Mammary epithelial cell (primary cell): ENCODE measurements at regions not wholly inside any gene's neighbourhood (a gene's known extent, or its start where the extent isn't known, plus 50 kb on each side); places are given as distances from the start of the nearest gene placed in this dataset.

Source experiments
- EZH2 ChIP-seq: IDR thresholded peaks from 2 replicates; pipeline ENCODE4 v1.6.1; 2012; ENCODE audit warnings: low read length, inconsistent platforms, borderline replicate concordance
- TF ChIP-seq, protein P1 (sequence below), 2 donors: IDR thresholded peaks in 1 of 2; conservative IDR thresholded peaks in 1 of 2; 2 replicates each; pipeline ENCODE4 v1.5.1; 2011 to 2012; ENCODE audit warnings: inconsistent platforms in 2 of 2, low read length in 2 of 2, mild to moderate bottlenecking in 2 of 2, control low read depth in 1 of 2, low read depth in 1 of 2; ENCODE audit not compliant: insufficient read depth in 1 of 2; ENCODE audit errors: extremely low read depth in 1 of 2

DNA sequence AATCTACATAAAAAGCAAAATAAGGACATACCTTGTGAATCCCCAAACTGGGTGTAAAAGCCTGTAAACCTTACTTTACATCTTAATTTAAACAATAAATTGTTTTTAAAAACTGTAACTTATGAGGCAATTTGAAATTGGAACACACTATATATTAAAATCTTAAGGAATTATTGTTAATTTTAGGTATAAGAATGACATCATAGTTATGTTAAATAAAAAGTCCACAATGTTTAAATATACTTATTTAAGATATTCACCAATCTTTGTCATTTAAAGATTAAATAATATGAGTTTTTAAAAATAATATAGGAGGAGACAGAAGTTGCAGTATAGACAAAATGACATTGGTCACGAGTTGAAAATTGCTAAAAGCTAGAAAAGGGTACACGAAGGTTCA, 621.9 kb upstream of the POU3F2 start:
- TF ChIP-seq, protein P1, sequence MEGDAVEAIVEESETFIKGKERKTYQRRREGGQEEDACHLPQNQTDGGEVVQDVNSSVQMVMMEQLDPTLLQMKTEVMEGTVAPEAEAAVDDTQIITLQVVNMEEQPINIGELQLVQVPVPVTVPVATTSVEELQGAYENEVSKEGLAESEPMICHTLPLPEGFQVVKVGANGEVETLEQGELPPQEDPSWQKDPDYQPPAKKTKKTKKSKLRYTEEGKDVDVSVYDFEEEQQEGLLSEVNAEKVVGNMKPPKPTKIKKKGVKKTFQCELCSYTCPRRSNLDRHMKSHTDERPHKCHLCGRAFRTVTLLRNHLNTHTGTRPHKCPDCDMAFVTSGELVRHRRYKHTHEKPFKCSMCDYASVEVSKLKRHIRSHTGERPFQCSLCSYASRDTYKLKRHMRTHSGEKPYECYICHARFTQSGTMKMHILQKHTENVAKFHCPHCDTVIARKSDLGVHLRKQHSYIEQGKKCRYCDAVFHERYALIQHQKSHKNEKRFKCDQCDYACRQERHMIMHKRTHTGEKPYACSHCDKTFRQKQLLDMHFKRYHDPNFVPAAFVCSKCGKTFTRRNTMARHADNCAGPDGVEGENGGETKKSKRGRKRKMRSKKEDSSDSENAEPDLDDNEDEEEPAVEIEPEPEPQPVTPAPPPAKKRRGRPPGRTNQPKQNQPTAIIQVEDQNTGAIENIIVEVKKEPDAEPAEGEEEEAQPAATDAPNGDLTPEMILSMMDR (conservative IDR thresholded peaks at IDR 0.05 in 1 of 2, IDR thresholded peaks at IDR 0.05 in 1 of 2; ENCODE audit: extremely low read depth in 1 of 2, insufficient read depth in 1 of 2, low read depth in 1 of 2, low read length in 2 of 2), result no peak
- TF ChIP-seq EZH2, result no peak
